Caco-2 (cell line): ENCODE measurements at regions not wholly inside any gene's neighbourhood (a gene's known extent, or its start where the extent isn't known, plus 50 kb on each side); places are given as distances from the start of the nearest gene placed in this dataset.

Source experiments
- BruUV-seq: library from RNA; stranded (reverse); fragments of 400-500 nt; replicated peaks from 2 replicates; lab custom pipeline; 2021; lab: Mats Ljungman, UMichigan
- CTCF ChIA-PET: fragments of 300-600 bp; sonication (Branson Sonifier 250); formaldehyde crosslinking; loops from one replicate; lab custom pipeline; 2022; ENCODE audit warnings: antibody characterized with exemption; lab: Charles Lee
- POLR2A ChIA-PET: fragments of 300-600 bp; sonication (Branson Sonifier 250); formaldehyde crosslinking; loops from one replicate; lab custom pipeline; 2022; ENCODE audit warnings: antibody characterized with exemption; lab: Charles Lee
- DNase-seq, 2 experiments: peaks; one replicate each; pipeline versions ENCODE4 v3.0.0 to v3.0.0-alpha.2; 2020 to 2022
- H3K27me3 ChIP-seq: replicated peaks from 2 replicates; pipeline ENCODE4 v1.6.0; 2011; ENCODE audit warnings: low read length; ENCODE audit not compliant: control insufficient read depth, insufficient read depth
- H3K36me3 ChIP-seq: 2 replicates; pipeline ENCODE4 v1.5.1; 2011; ENCODE audit warnings: low read length; ENCODE audit not compliant: control insufficient read depth, insufficient read depth
- H3K4me1 ChIP-seq: fragments of 250-450 bp; sonication (Bioruptor Pico); 2 replicates; pipeline ENCODE4 v1.5.1; 2020; ENCODE audit warnings: mild to moderate bottlenecking
- H3K4me3 ChIP-seq: 2 replicates; pipeline ENCODE4 v1.5.1; 2011; ENCODE audit warnings: low read depth, mild to moderate bottlenecking, control low read depth, low read length
- H3K9me3 ChIP-seq: fragments of 250-450 bp; sonication (Bioruptor Pico); 2 replicates; pipeline ENCODE4 v1.5.1; 2020; ENCODE audit warnings: mild to moderate bottlenecking, moderate library complexity
- H3K27ac Mint-ChIP-seq: one replicate; pipeline ENCODE4 v1.8.0; 2022; ENCODE audit warnings: mixed read lengths; ENCODE audit not compliant: unreplicated experiment
- H3K27me3 Mint-ChIP-seq: one replicate; pipeline ENCODE4 v1.8.0; 2022; ENCODE audit warnings: mixed read lengths; ENCODE audit not compliant: insufficient read depth, unreplicated experiment
- H3K36me3 Mint-ChIP-seq: one replicate; pipeline ENCODE4 v1.8.0; 2022; ENCODE audit warnings: mild to moderate bottlenecking, mixed read lengths; ENCODE audit not compliant: insufficient read depth, unreplicated experiment
- H3K4me1 Mint-ChIP-seq: one replicate; pipeline ENCODE4 v1.8.0; 2022; ENCODE audit warnings: low read depth, mixed read lengths; ENCODE audit not compliant: unreplicated experiment
- H3K4me3 Mint-ChIP-seq: one replicate; pipeline ENCODE4 v1.8.0; 2022; ENCODE audit warnings: mild to moderate bottlenecking, moderate library complexity, mixed read lengths; ENCODE audit not compliant: unreplicated experiment
- H3K9me3 Mint-ChIP-seq: one replicate; pipeline ENCODE4 v1.8.0; 2022; ENCODE audit warnings: mixed read lengths; ENCODE audit not compliant: unreplicated experiment
- CTCF ChIP-seq, 2 experiments: fragments of 200-600 bp in 1 of 2; IDR thresholded peaks; 1 replicate in 1 of 2; 2 replicates in 1 of 2; pipeline versions ENCODE4 v1.5.1 to v1.8.0; 2011 to 2022; ENCODE audit warnings: antibody characterized with exemption in 1 of 2, control low read depth in 1 of 2, inconsistent platforms in 1 of 2, low read depth in 1 of 2, low read length in 1 of 2, mild to moderate bottlenecking in 1 of 2, moderate library complexity in 1 of 2; ENCODE audit not compliant: insufficient read depth in 1 of 2, severe bottlenecking in 1 of 2, unreplicated experiment in 1 of 2
- intact Hi-C: fragments of 100-400 bp; cut with micrococcal nuclease; formaldehyde crosslinking; loops from one replicate; pipeline ENCODE4 v1.10.0; 2022; ENCODE audit not compliant: unreplicated experiment

GRCh38 chr22:27424319-27424718 lies 377.2 kb downstream of the MN1 start:
- POLR2A ChIA-PET, result no interaction called here
- Histone ChIP-seq H3K27me3 (no peaks in the 10 kb centered on the region), H3K9me3 (no peaks in the 10 kb centered on the region), H3K4me3 (no peak overlapping the region), H3K4me1 (no peaks in the 10 kb centered on the region), H3K36me3 (no peaks in the 10 kb centered on the region)
- CTCF ChIA-PET, result no interaction called here
- TF ChIP-seq CTCF (IDR thresholded peaks at IDR 0.05; ENCODE audit: insufficient read depth in 1 of 2, low read depth in 1 of 2, low read length in 1 of 2, severe bottlenecking in 1 of 2, unreplicated experiment in 1 of 2), result no peak
- no peaks in the 10 kb centered on the region for H3K4me1 Mint-ChIP-seq
- no peak overlapping the region for H3K4me3 Mint-ChIP-seq
- no peak overlapping the region for H3K27ac Mint-ChIP-seq
- H3K36me3 Mint-ChIP-seq, result no peaks in the 10 kb centered on the region
- no TSS peak for BruUV-seq
- no peak for DNase-seq
- intact Hi-C loops, result no loop called here
- H3K27me3 Mint-ChIP-seq, result peaks cover 3% of the 10 kb centered on the region
- H3K9me3 Mint-ChIP-seq, result peaks cover 33% of the 10 kb centered on the region

GRCh38 chr22:27429476-27429875 lies 372.1 kb downstream of the MN1 start:
- Mint-ChIP-seq H3K36me3 (no peaks in the 10 kb centered on the region), H3K4me1 (no peaks in the 10 kb centered on the region), H3K9me3 (peaks cover 26% of the 10 kb centered on the region), H3K27me3 (no peaks in the 10 kb centered on the region), H3K4me3 (no peak overlapping the region), H3K27ac (no peak overlapping the region)
- ChIA-PET CTCF (no interaction called here), POLR2A (no interaction called here)
- H3K9me3 ChIP-seq, result peaks cover 6% of the 10 kb centered on the region
- no peak for TF ChIP-seq CTCF (IDR thresholded peaks at IDR 0.05; ENCODE audit: insufficient read depth in 1 of 2, low read depth in 1 of 2, low read length in 1 of 2, severe bottlenecking in 1 of 2, unreplicated experiment in 1 of 2)
- intact Hi-C loops, result no loop called here
- BruUV-seq, result no TSS peak
- H3K36me3 ChIP-seq, result no peaks in the 10 kb centered on the region
- no peak for DNase-seq
- H3K4me1 ChIP-seq, result peaks cover 10% of the 10 kb centered on the region
- H3K27me3 ChIP-seq, result no peaks in the 10 kb centered on the region
- no peak overlapping the region for H3K4me3 ChIP-seq

- Histone ChIP-seq H3K9me3 (peaks cover 6% of the 10 kb centered on the region), H3K4me3 (no peak overlapping the region), H3K27me3 (no peaks in the 10 kb centered on the region), H3K36me3 (no peaks in the 10 kb centered on the region), H3K4me1 (peaks cover 10% of the 10 kb centered on the region)
- H3K4me3 Mint-ChIP-seq, result no peak overlapping the region
- TF ChIP-seq CTCF (IDR thresholded peaks at IDR 0.05; ENCODE audit: insufficient read depth in 1 of 2, low read depth in 1 of 2, low read length in 1 of 2, severe bottlenecking in 1 of 2, unreplicated experiment in 1 of 2), result no peak
- intact Hi-C loops, result no loop called here
- peaks cover 26% of the 10 kb centered on the region for H3K9me3 Mint-ChIP-seq
- no peaks in the 10 kb centered on the region for H3K36me3 Mint-ChIP-seq
- DNase-seq, result no peak
- ChIA-PET POLR2A (no interaction called here), CTCF (no interaction called here)
- no TSS peak for BruUV-seq
- no peaks in the 10 kb centered on the region for H3K4me1 Mint-ChIP-seq
- H3K27ac Mint-ChIP-seq, result no peak overlapping the region
- H3K27me3 Mint-ChIP-seq, result no peaks in the 10 kb centered on the region
Observed at GRCh38 chr22:27431081-27431480, 370.5 kb downstream of the MN1 start.
